H7 (cell line): ENCODE measurements at regions not wholly inside any gene's neighbourhood (a gene's known extent, or its start where the extent isn't known, plus 50 kb on each side); places are given as distances from the start of the nearest gene placed in this dataset.

Experiments
- DNase-seq: peaks from one replicate; pipeline ENCODE4 v3.0.0; 2012
- H3K27me3 ChIP-seq: 2 replicates; pipeline ENCODE4 v1.6.0; 2011; ENCODE audit warnings: mild to moderate bottlenecking, low read length; ENCODE audit not compliant: control insufficient read depth, insufficient read depth
- H3K36me3 ChIP-seq: replicated peaks from 2 replicates; pipeline ENCODE4 v1.5.1; 2011; ENCODE audit warnings: low read length; ENCODE audit not compliant: control insufficient read depth, insufficient read depth
- H3K4me3 ChIP-seq: 2 replicates; pipeline ENCODE4 v1.5.1; 2011; ENCODE audit warnings: low read depth, mild to moderate bottlenecking, control low read depth, low read length, moderate library complexity; ENCODE audit not compliant: insufficient read depth

DNA sequence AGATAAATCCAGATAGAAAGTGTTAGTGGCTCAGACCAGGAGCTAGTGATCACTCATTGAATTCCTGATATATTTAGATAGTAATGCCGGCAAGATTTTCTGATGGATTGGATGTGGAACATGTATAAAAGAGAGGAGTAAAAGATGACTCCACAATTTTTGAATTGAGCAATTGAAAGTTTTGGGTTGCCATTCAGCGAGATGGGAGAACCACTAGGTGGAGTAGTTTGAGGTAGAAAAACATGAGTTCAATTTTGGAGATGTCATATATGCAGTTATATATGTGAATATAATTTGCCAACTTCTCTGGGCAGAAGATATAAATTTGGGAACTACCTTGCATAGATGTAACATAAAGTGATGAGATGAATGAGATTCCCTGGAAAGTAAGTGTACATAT is 502.5 kb upstream of the SEMA6A start:
- H3K36me3 ChIP-seq = no peaks in the 10 kb centered on the region
- no peaks in the 10 kb centered on the region for H3K27me3 ChIP-seq
- H3K4me3 ChIP-seq = no peak overlapping the region
- DNase-seq = peak; percentile 8

DNA sequence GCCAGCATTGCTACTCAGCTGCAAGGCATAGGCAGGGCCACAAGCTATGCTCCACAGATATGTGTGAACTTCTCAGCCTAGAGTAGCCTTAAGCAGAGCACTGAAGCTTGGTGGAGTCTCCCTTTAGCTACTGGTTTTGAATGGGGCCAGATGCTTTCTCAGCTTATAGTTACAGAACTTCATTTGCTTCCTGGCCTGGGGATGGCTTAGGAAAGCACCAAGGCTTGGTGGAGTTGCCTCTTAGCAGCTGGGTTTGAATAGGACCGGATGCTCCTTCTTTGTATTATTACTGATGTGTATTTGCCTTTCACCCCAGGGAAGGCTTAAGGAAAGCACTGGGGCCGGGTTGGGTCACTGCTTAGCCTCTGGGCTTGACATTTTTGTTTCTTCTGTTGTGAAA is 497.8 kb upstream of the SEMA6A start:
- Histone ChIP-seq H3K27me3 (no peaks in the 10 kb centered on the region), H3K4me3 (no peak overlapping the region), H3K36me3 (no peaks in the 10 kb centered on the region)
- peak; percentile 40 for DNase-seq

DNA sequence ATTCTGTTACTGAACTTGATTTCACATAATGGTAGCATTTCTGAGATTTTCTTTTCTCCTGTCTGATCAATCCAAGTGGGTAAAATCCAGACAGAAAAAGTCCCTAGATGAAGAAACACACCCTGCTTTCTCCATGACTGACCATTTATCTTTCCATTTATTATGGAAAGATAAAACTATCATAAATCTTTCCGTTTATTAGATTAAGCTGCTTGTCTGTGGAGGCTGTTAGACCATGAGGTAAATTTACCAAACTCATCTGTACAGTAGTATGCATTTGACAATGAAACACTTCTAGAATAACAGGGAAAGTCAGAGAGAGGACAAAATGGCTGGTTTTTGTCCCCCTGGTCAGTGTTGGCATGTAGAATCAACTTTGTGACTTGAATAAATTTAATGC is 491.2 kb upstream of the SEMA6A start:
- Histone ChIP-seq H3K4me3 (no peak overlapping the region), H3K36me3 (no peaks in the 10 kb centered on the region), H3K27me3 (no peaks in the 10 kb centered on the region)
- DNase-seq = no peak

DNA sequence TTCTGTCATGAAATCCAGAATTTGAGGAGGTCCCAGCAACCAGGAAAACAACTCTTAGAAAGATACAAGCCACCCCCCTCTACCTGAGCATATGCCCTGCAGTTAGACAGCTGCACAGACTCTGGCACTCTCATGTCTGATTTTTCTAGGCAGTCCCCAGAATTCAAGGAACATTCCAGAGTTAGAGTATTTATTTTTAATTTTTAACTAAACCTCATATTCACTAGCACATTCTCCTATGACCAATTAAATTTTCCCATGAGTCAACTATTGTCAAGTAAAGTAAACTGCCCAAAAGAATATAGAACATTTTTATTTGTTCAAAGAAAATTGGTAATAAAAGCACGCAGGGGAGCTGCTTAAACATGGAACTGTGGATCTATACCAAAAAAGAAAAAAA is 490.5 kb upstream of the SEMA6A start:
- no peaks in the 10 kb centered on the region for H3K36me3 ChIP-seq
- no peaks in the 10 kb centered on the region for H3K27me3 ChIP-seq
- H3K4me3 ChIP-seq = no peak overlapping the region
- DNase-seq = no peak

DNA sequence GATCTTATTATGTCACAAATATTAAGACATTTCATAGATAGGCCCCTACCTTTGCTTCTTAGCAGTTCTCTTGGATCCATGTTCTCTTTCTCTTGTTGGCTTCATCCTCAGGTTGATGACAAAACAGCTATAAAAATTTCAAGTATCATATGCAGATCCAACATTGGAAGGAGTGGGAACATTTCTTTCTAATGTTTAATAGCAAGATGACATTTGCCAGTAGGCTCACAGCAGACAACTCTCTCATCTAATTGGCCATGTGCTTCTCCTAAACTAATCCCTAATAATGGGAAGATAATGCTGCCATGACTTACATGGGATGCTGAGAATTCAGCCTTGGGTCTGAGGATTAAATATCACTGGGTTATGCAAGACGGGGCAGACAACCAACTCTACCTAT is 485.5 kb upstream of the SEMA6A start:
- H3K4me3 ChIP-seq = no peak overlapping the region
- no peaks in the 10 kb centered on the region for H3K27me3 ChIP-seq
- DNase-seq = no peak
- H3K36me3 ChIP-seq = no peaks in the 10 kb centered on the region

DNA sequence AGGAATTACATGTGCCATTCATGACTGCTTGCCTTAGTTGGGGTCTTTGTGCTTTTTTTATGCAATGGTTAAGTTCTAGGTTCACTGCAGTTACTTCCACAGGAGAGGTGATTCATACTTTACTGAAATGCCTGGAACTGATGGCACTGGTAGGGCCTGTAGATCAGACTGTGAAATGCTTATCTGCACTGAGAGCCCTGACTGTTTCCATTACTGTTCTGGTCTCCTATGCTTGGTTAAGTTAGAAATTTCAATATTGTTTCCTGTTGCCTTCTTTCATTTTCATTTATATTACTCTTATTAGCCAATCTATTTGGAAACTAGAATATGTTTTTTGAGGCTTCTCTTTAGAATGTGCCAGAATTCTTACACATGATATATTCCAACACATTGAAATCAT is 484.1 kb upstream of the SEMA6A start:
- DNase-seq = no peak
- Histone ChIP-seq H3K4me3 (no peak overlapping the region), H3K27me3 (no peaks in the 10 kb centered on the region), H3K36me3 (no peaks in the 10 kb centered on the region)

DNA sequence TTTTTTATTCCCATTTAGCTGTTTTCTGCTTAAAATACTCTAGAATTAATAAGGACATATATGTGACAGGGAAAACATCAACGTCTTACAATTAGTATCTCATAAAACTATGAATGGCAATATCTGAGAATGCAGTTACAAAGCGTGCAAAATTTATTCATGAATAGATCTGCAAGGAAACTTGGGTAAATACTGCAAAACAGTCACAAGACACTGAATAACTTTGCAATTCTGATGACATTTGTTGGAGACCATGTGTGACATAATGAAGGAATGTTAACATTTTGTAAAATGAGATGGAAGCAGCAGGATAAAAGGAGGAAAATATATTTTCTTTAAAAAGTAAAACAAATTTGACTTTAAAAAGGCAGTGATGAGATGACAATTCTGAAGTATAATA is 480.9 kb upstream of the SEMA6A start:
- Histone ChIP-seq H3K36me3 (no peaks in the 10 kb centered on the region), H3K27me3 (no peaks in the 10 kb centered on the region), H3K4me3 (no peak overlapping the region)
- no peak for DNase-seq

DNA sequence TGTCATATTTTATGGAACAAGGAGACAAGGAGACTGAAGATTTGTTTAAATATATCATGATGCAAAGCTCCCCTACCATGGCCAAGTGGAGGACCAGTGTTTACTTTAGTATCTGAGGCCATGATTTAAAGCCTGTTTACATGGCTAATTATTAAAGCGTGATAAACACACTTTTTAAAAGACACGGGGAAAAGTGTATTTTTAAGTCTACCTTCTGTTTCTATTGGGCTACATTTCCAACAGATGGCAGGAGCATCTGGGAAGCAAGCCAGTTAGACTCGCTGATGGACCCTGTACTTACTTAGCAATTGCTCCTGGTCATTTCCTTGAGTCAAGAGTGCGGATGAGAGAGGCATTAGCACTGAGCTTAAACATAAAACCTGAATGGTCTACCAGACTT is 480.3 kb upstream of the SEMA6A start:
- DNase-seq = no peak
- H3K27me3 ChIP-seq = no peaks in the 10 kb centered on the region
- H3K36me3 ChIP-seq = no peaks in the 10 kb centered on the region
- no peak overlapping the region for H3K4me3 ChIP-seq

DNA sequence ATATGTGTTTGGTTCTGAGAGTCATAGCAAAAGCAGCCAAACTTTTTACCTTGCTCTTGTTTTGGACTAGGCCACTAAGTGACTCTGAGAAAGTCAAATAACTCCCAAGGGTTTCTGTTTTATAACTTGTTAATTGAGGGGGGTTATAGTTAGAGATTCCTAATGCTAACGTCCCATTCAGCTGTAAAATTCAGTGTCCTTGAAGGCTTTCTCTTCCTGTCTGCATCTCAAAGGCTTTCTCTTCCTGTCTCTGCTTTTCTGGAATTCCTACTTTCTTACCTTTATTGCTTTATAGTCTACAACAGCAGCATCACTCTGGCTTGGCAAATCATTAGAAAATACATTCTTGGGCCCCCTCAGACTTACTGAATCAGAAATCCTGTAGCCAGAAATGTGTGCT is 479.5 kb upstream of the SEMA6A start:
- Histone ChIP-seq H3K36me3 (no peaks in the 10 kb centered on the region), H3K4me3 (no peak overlapping the region), H3K27me3 (no peaks in the 10 kb centered on the region)
- no peak for DNase-seq

DNA sequence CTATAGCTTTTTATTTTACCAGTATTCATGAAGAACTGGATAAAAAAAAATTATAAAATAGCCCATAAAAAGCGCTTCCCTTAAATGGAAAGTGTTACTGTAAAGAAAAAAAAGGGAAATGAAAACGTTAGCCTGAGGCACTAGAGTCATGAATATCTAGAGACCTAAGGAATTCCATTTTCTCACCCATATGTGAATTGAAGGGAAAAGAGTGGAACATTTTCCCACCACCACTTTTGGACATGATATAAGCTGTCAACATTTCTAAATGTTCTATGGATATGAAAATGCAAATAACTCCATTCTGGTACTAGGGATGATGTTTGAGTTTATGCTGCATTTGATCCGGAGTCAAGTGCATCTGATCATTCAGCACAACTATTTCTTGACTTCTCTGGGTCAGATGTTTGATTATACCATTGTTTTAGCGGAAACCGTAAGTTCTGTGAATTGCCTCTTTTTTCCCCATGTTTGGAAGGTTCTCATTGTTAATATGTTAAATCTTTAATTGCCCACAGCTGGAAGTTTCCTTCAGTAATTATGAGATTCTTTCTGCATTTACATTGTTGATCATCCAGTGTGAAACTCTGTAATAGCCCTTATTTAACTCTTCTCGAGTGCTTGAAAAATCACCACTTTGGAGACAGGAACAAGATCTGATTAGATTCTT is 467.4 kb upstream of the SEMA6A start:
- Histone ChIP-seq H3K4me3 (no peak overlapping the region), H3K36me3 (no peaks in the 10 kb centered on the region), H3K27me3 (no peaks in the 10 kb centered on the region)
- peak; percentile 11 for DNase-seq

DNA sequence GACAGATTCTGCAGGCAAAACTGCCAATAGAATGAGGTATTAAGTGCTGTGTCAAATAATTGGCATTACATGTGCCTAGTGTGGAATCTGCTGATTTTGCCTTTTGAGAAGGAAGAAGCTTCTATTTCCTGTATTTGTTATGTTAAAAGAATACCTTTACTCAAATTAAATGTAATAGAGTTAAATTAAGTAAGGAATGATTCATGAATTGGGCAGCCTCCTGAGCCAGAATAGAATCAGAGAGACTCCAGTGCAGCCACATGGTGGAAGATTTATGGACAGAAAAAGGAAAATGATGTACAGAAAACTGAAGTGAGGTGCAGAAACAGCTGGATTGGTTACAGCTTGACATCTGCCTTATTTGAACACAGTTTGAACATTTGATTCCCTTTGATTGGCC is 464.4 kb upstream of the SEMA6A start:
- no peak for DNase-seq
- no peak overlapping the region for H3K4me3 ChIP-seq
- no peaks in the 10 kb centered on the region for H3K27me3 ChIP-seq
- no peaks in the 10 kb centered on the region for H3K36me3 ChIP-seq

DNA sequence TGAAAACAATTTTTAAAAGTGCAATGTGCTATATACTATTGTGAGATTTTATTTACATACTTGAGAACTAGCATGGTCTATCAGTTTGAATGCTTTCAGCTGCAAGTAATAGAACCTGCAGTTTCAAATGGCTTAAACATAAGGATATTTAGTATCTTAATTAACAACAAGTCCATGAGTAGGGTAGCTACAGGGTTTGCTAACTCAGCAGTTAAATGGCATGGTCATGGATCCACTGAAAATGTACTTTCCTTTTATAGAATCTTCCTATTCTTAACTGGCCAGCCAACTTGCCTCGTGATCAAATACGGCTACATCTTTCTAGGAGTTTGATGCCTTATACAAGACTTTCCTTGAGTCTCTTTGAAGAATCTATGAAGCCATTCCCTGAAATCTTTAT is 452.8 kb upstream of the SEMA6A start:
- no peak for DNase-seq

DNA sequence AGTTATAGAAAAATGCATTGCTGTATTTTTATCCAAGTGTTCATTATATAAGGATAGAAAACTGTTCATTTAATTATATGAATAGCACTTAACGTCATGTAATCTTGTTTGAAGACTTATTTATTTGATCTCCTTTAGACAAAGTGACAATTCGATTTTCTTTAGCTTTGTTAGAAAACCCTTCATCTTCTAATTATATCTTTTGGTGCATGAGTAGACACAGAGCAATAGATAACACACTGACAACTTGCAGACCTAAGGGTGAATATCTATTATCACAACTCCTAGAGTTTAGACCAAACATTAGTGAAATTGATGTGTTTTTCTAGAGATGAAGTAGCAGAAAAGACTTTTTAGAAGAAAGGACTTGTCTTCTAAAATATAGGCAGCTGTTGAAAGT is 446.4 kb upstream of the SEMA6A start:
- H3K36me3 ChIP-seq = no peaks in the 10 kb centered on the region
- no peak for DNase-seq
- H3K27me3 ChIP-seq = no peaks in the 10 kb centered on the region
- no peak overlapping the region for H3K4me3 ChIP-seq

More for the DNA sequence above, 452.8 kb upstream of the SEMA6A start:
- Histone ChIP-seq H3K36me3 (no peaks in the 10 kb centered on the region), H3K27me3 (no peaks in the 10 kb centered on the region), H3K4me3 (no peak overlapping the region)

DNA sequence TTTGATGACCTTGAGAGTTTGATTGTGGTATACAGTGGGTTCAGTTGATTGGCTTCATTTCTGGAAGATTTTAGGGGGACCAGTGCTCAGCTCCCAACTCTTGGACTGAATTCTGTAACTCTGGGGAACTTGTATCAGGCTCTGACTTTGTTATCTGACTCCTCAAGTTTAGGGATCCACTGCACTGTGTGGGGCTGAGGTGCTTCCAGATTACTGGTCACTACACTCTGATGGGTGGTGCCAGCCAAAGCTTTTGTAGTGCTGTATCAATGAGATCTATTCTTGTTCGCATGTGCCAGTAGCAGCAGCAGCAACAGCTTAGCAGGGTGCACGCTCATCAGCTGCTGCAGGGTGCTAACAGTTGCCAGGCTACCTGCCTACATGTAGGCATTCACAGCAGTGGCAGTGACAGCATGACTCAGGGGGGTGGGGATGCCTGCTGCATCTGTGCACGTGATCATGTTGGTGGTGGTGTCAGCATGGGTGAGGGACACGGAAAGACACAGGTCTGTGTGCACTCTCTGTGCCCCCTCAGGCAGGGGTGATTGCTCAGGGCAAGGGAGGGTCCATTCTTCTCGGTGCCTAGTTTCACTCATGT is 438.8 kb upstream of the SEMA6A start:
- Histone ChIP-seq H3K36me3 (no peaks in the 10 kb centered on the region), H3K27me3 (no peaks in the 10 kb centered on the region), H3K4me3 (no peak overlapping the region)
- no peak for DNase-seq

DNA sequence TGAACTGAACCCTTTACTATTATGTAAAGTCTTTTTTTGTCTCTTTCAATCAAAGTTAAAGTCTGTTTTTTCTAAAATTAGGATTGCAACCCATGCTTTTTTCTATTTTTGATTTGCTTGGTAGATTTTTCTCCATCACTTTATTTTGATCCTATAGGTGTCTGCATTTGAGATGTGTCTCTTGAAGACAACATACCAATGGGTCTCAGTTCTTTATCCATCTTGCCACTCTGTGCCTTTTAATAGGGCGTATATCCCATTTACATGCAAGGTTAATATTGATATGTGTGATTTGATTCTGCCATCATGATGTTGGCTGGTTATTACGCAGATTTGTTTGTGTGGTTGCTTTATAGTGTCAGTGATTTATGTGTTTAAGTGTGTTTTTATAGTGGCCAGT is 436.0 kb upstream of the SEMA6A start:
- no peaks in the 10 kb centered on the region for H3K36me3 ChIP-seq
- DNase-seq = no peak

DNA sequence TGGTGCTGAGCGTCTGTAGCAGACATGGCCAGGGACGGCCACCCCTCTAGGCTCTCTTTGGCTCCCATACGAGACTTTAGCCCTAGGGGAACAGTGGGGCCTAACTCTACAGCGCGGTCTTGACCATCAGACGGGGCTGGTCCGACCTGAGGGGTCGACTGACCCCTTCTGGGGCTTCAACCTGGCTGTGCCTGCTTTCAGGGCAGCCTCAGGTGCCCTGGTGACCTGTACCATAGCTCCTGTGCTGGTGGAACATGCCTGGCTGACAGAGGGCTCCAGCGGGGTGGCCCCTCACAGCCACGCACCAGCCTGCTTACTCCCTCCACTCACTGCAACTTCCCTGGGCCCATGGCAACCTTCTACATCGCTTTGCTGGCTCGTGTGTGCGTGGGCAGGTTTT is 423.4 kb upstream of the SEMA6A start:
- no peak for DNase-seq
- H3K27me3 ChIP-seq = no peaks in the 10 kb centered on the region
- no peak overlapping the region for H3K4me3 ChIP-seq
- H3K36me3 ChIP-seq = no peaks in the 10 kb centered on the region

More for the DNA sequence above, 436.0 kb upstream of the SEMA6A start:
- Histone ChIP-seq H3K27me3 (no peaks in the 10 kb centered on the region), H3K4me3 (no peak overlapping the region)
